PC-3 (cell line): ENCODE measurements at regions not wholly inside any gene's neighbourhood (a gene's known extent, or its start where the extent isn't known, plus 50 kb on each side); places are given as distances from the start of the nearest gene placed in this dataset.

Source experiments
- EZH2 ChIP-seq: fragments of 300-600 bp; sonication (generic); IDR thresholded peaks from one replicate; pipeline ENCODE4 v1.6.1; 2017; ENCODE audit warnings: antibody characterized with exemption, mild to moderate bottlenecking, low read length; ENCODE audit not compliant: unreplicated experiment
- EZH2phosphoT487 ChIP-seq: fragments of 300-600 bp; sonication (generic); IDR thresholded peaks from 2 replicates; pipeline ENCODE4 v1.6.1; 2018; ENCODE audit warnings: mild to moderate bottlenecking, antibody characterized with exemption, low read length, borderline replicate concordance
- TF ChIP-seq, protein P1 (sequence below): fragments of 300-600 bp; sonication (generic); conservative IDR thresholded peaks from 2 replicates; pipeline ENCODE4 v1.5.1; 2017; ENCODE audit warnings: antibody characterized with exemption, low read depth, mild to moderate bottlenecking, low read length

DNA sequence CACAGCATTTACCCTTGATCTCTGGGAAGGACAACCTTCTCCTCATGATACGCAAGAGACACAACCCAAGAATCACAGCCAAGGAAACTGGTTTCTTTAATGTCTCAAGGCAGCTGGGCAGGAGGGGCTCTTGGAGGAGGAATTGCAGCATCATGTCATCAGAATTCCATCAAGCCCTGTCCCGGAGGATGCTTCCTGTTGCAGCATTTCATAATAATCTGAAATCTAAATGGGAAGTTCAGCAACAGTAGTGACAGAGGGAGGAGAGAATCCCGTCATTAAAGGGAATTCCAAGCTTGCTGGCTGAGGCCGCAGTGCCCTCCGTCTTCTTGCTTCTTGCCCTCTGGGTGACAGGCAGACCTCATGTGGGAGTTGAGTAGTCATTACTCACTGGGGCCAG is 192.7 kb downstream of the TENT4A start:
- TF ChIP-seq, protein P1, sequence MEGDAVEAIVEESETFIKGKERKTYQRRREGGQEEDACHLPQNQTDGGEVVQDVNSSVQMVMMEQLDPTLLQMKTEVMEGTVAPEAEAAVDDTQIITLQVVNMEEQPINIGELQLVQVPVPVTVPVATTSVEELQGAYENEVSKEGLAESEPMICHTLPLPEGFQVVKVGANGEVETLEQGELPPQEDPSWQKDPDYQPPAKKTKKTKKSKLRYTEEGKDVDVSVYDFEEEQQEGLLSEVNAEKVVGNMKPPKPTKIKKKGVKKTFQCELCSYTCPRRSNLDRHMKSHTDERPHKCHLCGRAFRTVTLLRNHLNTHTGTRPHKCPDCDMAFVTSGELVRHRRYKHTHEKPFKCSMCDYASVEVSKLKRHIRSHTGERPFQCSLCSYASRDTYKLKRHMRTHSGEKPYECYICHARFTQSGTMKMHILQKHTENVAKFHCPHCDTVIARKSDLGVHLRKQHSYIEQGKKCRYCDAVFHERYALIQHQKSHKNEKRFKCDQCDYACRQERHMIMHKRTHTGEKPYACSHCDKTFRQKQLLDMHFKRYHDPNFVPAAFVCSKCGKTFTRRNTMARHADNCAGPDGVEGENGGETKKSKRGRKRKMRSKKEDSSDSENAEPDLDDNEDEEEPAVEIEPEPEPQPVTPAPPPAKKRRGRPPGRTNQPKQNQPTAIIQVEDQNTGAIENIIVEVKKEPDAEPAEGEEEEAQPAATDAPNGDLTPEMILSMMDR: no peak
- TF ChIP-seq EZH2phosphoT487: no peak
- TF ChIP-seq EZH2: no peak
